HG03108 (cell line): ENCODE measurements at regions not wholly inside any gene's neighbourhood (a gene's known extent, or its start where the extent isn't known, plus 50 kb on each side); places are given as distances from the start of the nearest gene placed in this dataset.

ENCODE experiments used
- ATAC-seq: cut with Tn5 transposase; IDR thresholded peaks from one replicate; pipeline ENCODE4 v1.9.1; 2021; ENCODE audit warnings: moderate library complexity; ENCODE audit not compliant: unreplicated experiment

DNA sequence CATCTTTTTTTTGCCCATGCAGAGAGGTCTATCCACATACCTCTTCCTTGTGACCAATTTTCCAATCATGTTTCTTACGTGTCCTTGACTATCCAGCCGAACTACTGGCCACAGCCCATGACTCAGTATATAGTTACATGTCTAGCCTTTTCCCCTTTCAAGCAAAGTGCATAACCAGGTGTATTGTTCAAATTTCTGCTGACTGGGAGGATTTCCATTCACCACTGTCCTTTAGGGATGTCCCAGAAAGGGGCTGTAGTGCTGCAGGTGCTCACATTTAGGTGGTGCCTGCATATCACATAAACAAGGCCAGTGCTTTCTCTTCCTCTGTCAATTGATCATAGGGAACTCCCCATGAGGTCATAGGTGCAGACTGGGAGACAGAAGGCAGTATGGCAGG is 69.4 kb upstream of the ALDH1A3 start:
- no peak for ATAC-seq

DNA sequence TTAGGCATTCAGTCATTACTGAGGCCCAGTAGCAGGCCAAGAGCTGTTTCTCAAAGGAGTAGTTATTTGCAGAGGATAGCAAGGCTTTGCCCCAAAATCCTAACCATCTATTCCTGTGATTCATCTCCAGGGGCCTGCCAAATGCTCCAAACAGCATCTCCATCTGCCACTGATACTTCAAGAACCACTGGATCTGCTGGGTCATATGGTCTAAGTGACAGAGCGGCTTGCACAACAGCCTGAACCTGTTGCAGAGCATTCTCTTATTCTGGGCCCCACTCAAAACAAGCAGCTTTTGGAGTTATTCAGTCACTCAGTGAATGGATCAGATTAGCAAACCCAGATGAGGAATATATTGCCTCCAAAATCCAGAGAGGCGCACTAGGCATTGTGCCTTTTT is 68.8 kb upstream of the ALDH1A3 start:
- no peak for ATAC-seq

DNA sequence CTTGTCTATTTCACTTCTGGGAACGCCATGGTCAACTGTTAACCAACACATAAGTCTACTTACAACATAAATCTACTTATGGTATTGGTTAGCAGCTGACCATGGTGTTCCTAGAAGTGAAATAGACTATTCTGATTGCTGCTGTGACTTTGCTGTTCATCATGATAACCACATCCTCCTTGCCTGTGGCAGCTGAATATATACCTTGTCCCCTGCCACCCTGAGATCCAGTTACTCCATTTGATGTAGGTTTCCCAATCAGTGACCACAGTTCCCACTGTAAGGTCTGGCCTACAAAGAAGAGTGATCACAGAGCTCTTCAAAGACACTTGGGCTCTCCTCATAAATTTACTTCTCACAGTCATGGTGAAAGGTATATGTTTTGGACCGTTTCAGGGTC is 66.8 kb upstream of the ALDH1A3 start:
- no peak for ATAC-seq

DNA sequence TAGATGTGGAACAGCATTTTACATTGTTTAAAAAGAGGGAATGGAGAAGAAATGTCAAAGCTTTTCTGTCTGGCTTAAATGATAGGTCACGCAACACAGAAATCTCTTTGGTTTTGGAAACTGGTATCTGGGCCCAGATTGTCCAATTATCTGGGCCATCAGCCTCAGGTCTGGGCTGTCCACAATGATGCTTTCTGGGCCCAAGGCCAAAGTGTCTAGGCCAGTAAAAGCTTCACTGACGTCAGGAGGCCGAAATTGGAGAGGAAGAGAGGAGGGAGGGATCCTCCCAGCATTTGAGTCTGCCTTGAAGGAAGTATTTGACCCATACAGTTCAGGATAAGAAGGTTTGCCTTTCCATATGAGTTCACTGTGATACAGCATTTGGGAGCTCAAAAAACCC is 60.7 kb upstream of the ALDH1A3 start:
- ATAC-seq, result no peak

DNA sequence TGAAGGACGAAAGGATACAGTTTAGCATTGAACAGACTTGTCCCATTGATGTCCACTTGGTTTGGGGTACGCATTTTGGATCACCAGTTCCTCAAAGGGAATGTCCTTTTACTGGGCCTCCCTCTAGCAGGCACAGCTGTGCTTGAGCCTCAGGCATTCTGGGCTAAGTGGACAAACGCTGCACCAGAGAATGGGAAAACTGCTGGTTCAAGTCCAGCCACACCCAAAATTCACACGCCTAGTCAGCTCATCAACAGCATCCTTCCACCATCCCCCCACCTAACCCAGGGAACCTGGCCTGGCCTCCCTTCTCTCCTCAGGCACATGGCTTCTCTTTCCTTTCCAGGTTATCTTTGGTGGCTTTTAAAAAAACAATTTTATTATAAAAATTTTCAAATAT is 59.1 kb upstream of the ALDH1A3 start:
- ATAC-seq, result no peak

DNA sequence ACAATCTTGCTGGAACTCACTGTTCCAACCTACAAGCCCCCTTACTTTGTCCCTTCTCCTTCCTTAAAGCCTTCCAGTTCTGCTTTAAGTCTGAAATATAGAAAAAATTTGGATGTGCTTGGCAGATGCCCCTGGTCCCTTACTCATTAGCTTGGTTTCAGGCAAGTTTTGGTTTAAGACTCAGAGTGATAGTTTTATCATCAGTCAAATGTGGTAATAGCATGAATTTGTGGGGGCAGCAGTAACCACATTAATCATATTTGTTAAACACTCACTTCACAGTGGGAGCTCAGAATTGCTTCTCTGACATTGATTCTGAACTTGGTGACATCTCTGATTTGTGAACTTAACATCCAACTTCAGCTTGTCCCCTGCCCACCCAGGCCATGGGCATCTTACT is 58.3 kb upstream of the ALDH1A3 start:
- no peak for ATAC-seq

DNA sequence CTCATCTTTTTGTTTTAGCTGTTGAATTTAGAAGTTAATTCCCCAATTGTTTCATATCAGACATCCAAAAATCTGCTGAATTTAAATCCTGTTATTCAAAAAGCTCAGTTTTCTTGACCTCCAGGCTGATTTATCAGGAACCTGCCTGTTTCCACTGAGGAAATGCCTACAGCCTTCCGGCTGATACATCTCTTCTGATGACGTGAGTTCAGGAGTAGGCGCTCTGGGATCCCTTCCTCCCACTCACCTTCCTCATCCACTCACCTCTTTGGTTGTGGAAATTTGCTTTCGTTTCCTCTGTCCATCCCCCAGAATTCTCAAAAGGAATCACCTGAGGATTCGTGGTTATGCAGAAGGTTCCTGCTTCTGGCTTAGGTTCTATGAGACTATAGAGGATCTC is 55.4 kb upstream of the ALDH1A3 start:
- no peak for ATAC-seq

DNA sequence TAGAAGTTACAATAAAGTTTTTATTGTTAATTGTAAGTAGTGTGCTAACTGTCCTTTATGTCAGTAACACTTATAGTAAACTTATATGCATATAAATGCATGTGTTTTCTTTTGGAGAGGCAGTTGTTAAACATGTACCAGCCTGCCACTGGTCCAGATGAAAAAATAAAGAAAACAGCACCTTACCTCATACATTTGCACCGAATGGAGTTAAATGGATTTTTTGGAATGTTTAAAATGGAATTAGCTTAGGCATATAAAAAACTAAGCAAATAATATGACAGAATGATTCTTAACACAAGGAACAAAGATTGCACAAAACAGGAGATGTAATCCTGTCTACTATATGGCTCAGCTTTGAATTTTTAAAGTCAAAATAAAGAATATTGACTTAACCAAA is 50.2 kb upstream of the ALDH1A3 start:
- no peak for ATAC-seq
